Activated T-helper 1 cell treated with anti-CD3 and anti-CD28 coated beads, Interleukin-12 subunit alpha, Interleukin-12 subunit beta, Interleukin-2, Interleukin-4 antibody, amounts not matched to agents 30 ng/mL and 10 ng/mL and 1 ng/mL, durations not matched to agents 14 hours and 24 hours and 36 hours (primary cell): ENCODE measurements at regions not wholly inside any gene's neighbourhood (a gene's known extent, or its start where the extent isn't known, plus 50 kb on each side); places are given as distances from the start of the nearest gene placed in this dataset.
A peak's percentile ranks its signal among the peaks of the same experiment; 100 is the strongest.
"Not testable (repeated sequence)": the region's sequence is repeated elsewhere in the genome, so short reads cannot be mapped to it uniquely, and the experiment has no call there.

ENCODE experiments used
- DNase-seq: peaks from one replicate; pipeline ENCODE4 v3.0.0; 2021; ENCODE audit warnings: low spot score
- H3K27ac Mint-ChIP-seq: one replicate; pipeline ENCODE4 v1.8.0; 2021; ENCODE audit warnings: mild to moderate bottlenecking, mixed read lengths
- H3K27me3 Mint-ChIP-seq: one replicate; pipeline ENCODE4 v1.8.0; 2022; ENCODE audit warnings: mild to moderate bottlenecking, moderate library complexity, mixed read lengths; ENCODE audit not compliant: insufficient read depth
- H3K36me3 Mint-ChIP-seq: one replicate; pipeline ENCODE4 v1.8.0; 2021; ENCODE audit warnings: low read depth, mixed read lengths
- H3K4me1 Mint-ChIP-seq: one replicate; pipeline ENCODE4 v1.8.0; 2021; ENCODE audit warnings: low read depth, mixed read lengths
- H3K4me3 Mint-ChIP-seq: one replicate; pipeline ENCODE4 v1.8.0; 2021; ENCODE audit warnings: mild to moderate bottlenecking, moderate library complexity, mixed read lengths
- H3K9me3 Mint-ChIP-seq: one replicate; pipeline ENCODE4 v1.8.0; 2021; ENCODE audit warnings: mixed read lengths
- intact Hi-C: fragments of 100-400 bp; cut with micrococcal nuclease; formaldehyde crosslinking; loops from one replicate; pipeline ENCODE4 v1.15.1; 2024

DNA sequence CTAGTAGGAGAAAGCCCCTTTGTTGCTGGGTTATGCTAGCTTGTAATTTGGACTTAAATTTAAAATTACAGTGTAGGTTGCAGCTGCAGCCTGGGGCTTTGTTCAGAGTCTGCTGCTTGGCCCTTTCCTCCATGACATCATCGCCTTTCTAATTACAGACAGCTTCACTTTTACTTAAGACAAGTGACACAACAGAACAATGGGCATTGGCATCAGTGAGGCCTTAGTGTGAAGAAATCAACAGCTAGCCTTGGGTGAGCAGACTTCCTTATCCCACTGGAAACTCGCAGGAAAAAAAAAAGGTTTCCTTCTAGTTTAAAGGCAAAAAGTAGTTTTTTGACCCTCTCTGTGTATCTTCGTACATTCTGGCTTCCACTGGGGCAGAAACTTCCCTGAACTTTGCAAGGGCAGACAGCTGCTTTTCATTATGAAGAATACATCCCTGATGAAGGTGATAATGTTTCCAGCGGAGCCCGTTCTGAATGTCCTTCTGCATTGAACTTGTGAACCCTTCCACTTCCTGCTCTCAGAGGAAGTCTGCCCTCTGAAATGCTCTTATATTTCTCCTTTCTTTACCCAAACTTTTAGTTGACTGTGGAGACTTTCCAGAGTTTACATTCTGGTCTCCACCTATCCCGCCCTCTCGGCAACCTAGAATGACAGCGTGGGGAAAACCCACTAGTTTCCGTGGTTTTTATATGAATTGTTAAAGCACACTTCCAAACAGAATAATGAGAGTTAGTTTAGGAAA is 123.2 kb upstream of the FAM9C start:
- H3K27ac Mint-ChIP-seq = peak overlapping the region; percentile 91
- H3K4me3 Mint-ChIP-seq = peak overlapping the region; percentile 53
- H3K27me3 Mint-ChIP-seq = no peaks in the 10 kb centered on the region
- peaks cover 8% of the 10 kb centered on the region for H3K9me3 Mint-ChIP-seq
- H3K36me3 Mint-ChIP-seq = peaks cover 4% of the 10 kb centered on the region
- H3K4me1 Mint-ChIP-seq = peaks cover 29% of the 10 kb centered on the region
- intact Hi-C loops = loop anchor here (1.0 to 5.0 kb wide), 9 partner anchors 15 to 320 kb away; partner anchors contain the start of gene TMSB4X
- DNase-seq = no peak

DNA sequence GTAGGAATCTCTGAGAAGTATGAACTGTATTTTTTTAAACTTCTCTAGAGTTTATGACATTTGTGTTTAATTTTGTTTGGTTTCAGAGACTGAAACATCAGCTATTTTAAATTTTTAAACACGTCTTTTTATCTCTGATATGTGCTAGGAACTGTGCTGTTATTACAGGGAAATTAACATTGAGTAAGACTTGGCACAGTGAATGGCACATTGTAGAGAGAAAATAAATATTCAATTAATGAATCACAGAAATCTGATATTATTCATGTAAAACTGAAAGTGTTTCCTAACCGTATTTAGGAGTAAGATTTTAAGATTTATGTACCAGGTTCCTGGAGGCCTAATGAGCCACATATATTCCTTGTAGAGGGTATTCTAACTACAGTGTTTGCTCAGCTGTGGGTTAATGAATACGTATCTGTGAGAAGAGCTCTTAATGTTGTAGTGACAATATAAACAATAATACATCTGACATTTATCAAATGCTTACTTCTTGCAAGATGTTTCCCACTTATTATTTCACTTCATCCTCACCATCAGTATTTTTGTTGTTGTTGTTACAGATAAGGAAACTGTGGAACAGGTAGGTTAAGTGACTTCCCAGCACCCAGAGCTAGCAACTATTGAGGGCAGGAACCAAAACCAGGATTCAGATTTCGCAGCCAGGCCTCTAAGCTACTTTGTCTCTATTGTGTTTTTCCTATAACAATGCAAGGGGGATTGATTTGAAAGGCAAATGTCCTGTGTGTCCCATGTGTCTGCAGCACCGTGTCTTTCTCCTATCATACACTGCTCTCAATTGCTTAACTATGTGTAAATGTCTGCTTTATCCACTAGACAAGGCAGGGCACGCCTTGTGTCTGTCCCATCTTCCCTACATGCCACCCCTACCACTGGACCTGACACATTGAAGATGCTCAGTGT is 121.1 kb upstream of the FAM9C start:
- intact Hi-C loops = loop anchor here (5.0 kb wide), 5 partner anchors 38 to 322 kb away; partner anchors contain the start of gene TMSB4X

GRCh38 chrX:13164611-13165010 is 120.2 kb upstream of the FAM9C start:
- intact Hi-C loops = loop anchor here (5.0 kb wide), 5 partner anchors 37 to 323 kb away; partner anchors contain the start of gene TMSB4X
- Mint-ChIP-seq H3K27ac (no peak overlapping the region), H3K4me1 (peaks cover 29% of the 10 kb centered on the region), H3K36me3 (peaks cover 3% of the 10 kb centered on the region), H3K27me3 (no peaks in the 10 kb centered on the region), H3K9me3 (peaks cover 8% of the 10 kb centered on the region), H3K4me3 (no peak overlapping the region)
- DNase-seq = no peak

More for the DNA sequence above, 121.1 kb upstream of the FAM9C start:
- Mint-ChIP-seq H3K36me3 (peaks cover 3% of the 10 kb centered on the region), H3K27me3 (no peaks in the 10 kb centered on the region), H3K9me3 (peaks cover 8% of the 10 kb centered on the region), H3K4me3 (no peak overlapping the region), H3K27ac (peak overlapping the region; percentile 71), H3K4me1 (peaks cover 29% of the 10 kb centered on the region)
- no peak for DNase-seq

DNA sequence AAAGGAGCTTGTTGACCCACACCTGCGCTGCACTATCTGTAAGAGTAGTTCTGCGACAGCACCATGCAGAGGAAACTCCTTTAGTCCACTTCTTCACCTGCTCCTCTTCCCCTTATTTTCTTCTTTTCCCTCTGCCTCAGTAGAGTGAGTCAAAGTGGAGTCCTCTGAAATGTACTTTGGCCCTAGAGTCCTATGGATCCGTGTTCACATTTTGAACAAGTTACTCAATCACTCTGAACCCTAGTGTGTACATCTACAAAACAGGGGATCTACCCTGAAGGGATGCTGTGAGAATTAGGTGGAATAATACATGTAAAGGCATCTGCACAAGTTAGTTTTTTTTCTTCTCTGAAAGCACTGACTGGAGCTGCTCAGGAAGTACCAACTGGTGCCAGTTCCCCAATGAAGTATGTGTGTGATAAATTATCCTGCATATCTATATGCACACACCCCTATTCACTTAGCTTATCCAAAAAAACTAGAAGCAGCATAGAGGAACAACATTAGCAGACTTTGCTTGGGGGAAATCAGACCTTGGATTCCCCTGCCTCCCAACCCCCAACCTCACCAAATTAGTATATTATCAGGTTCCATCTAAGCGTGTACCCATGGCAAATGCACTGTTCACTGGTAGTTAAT is 118.5 kb upstream of the FAM9C start:
- intact Hi-C loops = no loop called here
- H3K27me3 Mint-ChIP-seq = no peaks in the 10 kb centered on the region
- H3K9me3 Mint-ChIP-seq = no peaks in the 10 kb centered on the region
- DNase-seq = no peak
- no peaks in the 10 kb centered on the region for H3K36me3 Mint-ChIP-seq
- H3K27ac Mint-ChIP-seq = no peak overlapping the region
- no peak overlapping the region for H3K4me3 Mint-ChIP-seq
- peaks cover 17% of the 10 kb centered on the region for H3K4me1 Mint-ChIP-seq

DNA sequence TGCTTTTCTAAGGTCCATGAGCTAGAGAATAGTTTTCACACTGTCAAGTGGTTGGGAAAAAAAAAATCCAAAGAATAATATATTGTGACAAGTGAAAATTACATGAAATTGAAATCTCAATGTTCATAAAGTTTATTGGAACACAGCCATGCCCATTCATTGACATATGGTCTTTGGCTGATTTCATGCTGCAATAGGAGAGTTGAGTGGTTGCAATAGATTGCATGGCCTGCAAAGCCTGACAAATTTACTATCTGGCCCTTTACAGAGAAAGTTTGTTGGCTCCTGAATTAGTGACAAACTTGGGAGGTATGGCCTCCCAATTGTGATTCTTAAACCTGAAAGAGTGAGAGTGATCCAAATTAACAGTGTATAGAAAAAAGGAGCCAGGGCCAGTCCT is 115.5 kb upstream of the FAM9C start:
- Mint-ChIP-seq H3K27me3 (no peaks in the 10 kb centered on the region), H3K9me3 (no peaks in the 10 kb centered on the region), H3K4me3 (no peak overlapping the region), H3K27ac (no peak overlapping the region), H3K4me1 (no peaks in the 10 kb centered on the region), H3K36me3 (peaks cover 4% of the 10 kb centered on the region)
- DNase-seq = no peak
- intact Hi-C loops = no loop called here

DNA sequence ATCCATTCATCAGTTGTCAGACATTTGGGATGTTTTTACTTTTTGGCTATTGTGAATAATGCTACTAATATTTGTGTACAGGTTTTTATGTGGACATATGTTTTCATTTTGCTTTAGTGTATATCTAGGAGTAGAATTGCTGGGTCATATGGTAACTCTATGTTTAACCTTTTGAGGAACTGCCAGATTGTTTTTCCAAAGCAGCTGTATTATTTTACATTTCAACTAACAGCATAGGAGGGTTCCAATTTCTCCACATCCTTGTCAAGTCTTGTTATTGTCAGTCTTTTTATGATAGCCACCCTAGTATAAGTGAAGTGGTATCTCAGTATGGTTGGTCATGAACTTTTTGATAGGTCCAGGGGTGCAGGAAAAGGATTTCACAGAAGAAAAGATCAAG is 114.5 kb upstream of the FAM9C start:
- no peak for DNase-seq
- Mint-ChIP-seq H3K36me3 (peaks cover 9% of the 10 kb centered on the region), H3K4me3 (no peak overlapping the region), H3K9me3 (peaks cover 5% of the 10 kb centered on the region), H3K27ac (no peak overlapping the region), H3K27me3 (no peaks in the 10 kb centered on the region), H3K4me1 (no peaks in the 10 kb centered on the region)
- intact Hi-C loops = no loop called here

GRCh38 chrX:13155550-13155949 is 111.1 kb upstream of the FAM9C start:
- H3K36me3 Mint-ChIP-seq = peaks cover 11% of the 10 kb centered on the region
- H3K9me3 Mint-ChIP-seq, DNase-seq, H3K4me3 Mint-ChIP-seq, H3K27ac Mint-ChIP-seq, H3K27me3 Mint-ChIP-seq, H3K4me1 Mint-ChIP-seq, intact Hi-C loops: not testable (repeated sequence)

- no peak for DNase-seq
- Mint-ChIP-seq H3K4me3 (no peak overlapping the region), H3K4me1 (peaks cover 5% of the 10 kb centered on the region), H3K27me3 (no peaks in the 10 kb centered on the region), H3K27ac (no peak overlapping the region), H3K9me3 (peaks cover 9% of the 10 kb centered on the region), H3K36me3 (peaks cover 11% of the 10 kb centered on the region)
- intact Hi-C loops = loop anchor here (5.0 kb wide), 2 partner anchors 99 to 196 kb away; no protein-coding TSS in a partner anchor
These were observed 109.4 kb upstream of the FAM9C start for GRCh38 chrX:13153796-13154195.

- H3K4me1 Mint-ChIP-seq = peaks cover 12% of the 10 kb centered on the region
- H3K9me3 Mint-ChIP-seq = peaks cover 13% of the 10 kb centered on the region
- peaks cover 11% of the 10 kb centered on the region for H3K36me3 Mint-ChIP-seq
- H3K27me3 Mint-ChIP-seq = no peaks in the 10 kb centered on the region
- H3K4me3 Mint-ChIP-seq = no peak overlapping the region
- intact Hi-C loops = loop anchor here (1.0 to 5.0 kb wide), 3 partner anchors 15 to 195 kb away; no protein-coding TSS in a partner anchor
- H3K27ac Mint-ChIP-seq = no peak overlapping the region
- DNase-seq = no peak
These were observed 108.2 kb upstream of the FAM9C start for GRCh38 chrX:13152518-13153185.

DNA sequence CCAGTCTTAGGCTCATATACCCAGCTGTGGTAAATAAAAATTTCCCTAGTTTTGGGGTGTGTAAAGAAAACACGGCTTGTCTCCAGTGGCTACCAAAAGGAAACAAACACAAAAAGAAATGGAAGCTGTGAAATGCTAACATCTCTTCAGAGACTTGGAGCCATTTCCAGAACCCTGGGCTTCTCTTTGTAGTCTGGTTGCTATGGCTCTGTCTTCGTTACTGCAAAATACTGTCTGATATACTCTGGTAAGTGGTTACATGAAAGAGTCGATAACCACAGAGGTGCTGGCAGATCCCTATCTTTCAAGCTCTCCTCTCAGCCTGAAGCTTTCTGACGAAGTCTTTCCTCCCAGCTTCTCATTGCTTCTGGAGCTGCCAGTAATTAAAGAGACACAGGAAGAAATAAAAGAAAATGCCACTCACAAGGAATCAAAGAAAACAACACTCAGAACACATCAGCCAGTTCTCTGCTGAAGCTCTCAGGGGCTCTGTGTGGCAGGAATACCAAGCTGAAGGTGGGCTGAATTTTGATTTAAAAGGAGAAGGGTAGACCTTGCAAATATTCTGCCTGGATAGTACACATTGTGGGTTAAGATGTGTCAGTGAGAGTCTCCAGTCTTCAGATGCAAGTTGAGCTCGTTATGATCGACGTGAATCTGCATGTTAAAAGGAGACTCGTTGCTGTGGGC is 107.6 kb upstream of the FAM9C start:
- Mint-ChIP-seq H3K27me3 (no peaks in the 10 kb centered on the region), H3K4me1 (peaks cover 14% of the 10 kb centered on the region), H3K36me3 (peaks cover 11% of the 10 kb centered on the region), H3K27ac (peak overlapping the region; percentile 71), H3K9me3 (peaks cover 17% of the 10 kb centered on the region), H3K4me3 (peak overlapping the region; percentile 66)
- intact Hi-C loops = loop anchor here (1.0 to 5.0 kb wide), 3 partner anchors 15 to 195 kb away; no protein-coding TSS in a partner anchor
- DNase-seq = peak; percentile 34

- peaks cover 13% of the 10 kb centered on the region for H3K36me3 Mint-ChIP-seq
- intact Hi-C loops = loop anchor here (5.0 kb wide), 2 partner anchors 102 to 193 kb away; no protein-coding TSS in a partner anchor
- peaks cover 24% of the 10 kb centered on the region for H3K9me3 Mint-ChIP-seq
- H3K4me1 Mint-ChIP-seq = peaks cover 14% of the 10 kb centered on the region
- no peak for DNase-seq
- H3K27me3 Mint-ChIP-seq = no peaks in the 10 kb centered on the region
- no peak overlapping the region for H3K4me3 Mint-ChIP-seq
- no peak overlapping the region for H3K27ac Mint-ChIP-seq
These were observed 105.4 kb upstream of the FAM9C start for GRCh38 chrX:13149702-13150350.
